ENCODE measurements at regions not wholly inside any gene's neighbourhood (a gene's known extent, or its start where the extent isn't known, plus 50 kb on each side); places are given as distances from the start of the nearest gene placed in this dataset.

DNA sequence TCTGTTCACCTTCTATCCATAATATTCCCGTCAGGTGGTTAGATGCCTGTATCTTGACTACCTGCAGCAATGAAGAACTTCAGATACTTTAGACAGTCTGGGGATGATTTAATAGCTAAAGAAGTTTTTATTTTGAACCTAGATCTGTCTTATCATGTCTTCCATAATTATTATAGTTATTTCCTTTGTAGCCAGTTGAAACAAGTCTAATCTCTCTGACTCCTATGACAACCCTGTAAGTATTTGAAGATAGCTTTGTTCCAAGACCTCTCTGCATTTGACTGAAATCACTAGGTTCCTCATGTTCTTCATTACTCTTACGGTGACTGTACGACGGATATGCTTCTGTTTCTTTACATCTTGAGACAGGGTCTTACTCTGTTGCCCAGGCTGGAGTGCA, 316.6 kb upstream of the BMP2 start:
- H3K4me3 ChIP-seq (ENCODE audit: control insufficient read depth, low read depth, low read length), result no peak overlapping the region
- DNase-seq (ENCODE audit: low read depth), result no peak
- no peak for TF ChIP-seq CTCF (IDR thresholded peaks at IDR 0.05; ENCODE audit: control insufficient read depth, insufficient read depth, low read depth, low read length, missing control alignments)

DNA sequence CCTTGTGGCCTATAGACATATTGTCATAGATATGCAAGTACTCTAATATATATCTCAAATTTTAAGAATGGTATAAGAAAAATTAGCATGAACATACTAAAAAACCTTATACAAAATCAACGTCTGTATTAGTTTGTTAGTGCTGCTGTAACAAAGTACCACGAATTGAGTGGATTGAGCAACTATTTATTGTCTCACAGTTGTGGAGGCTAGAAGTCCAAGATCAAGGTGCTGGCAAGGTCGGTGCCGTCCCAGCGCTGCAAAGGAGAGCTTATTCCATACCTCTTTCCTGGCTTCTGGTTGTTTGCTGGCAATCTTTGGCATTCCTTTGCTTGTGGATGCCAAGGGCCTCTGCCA, 317.6 kb upstream of the FERMT1 start:
- no peak overlapping the region for H3K4me3 ChIP-seq (ENCODE audit: control insufficient read depth, low read depth, low read length)
- TF ChIP-seq CTCF (IDR thresholded peaks at IDR 0.05; ENCODE audit: control insufficient read depth, insufficient read depth, low read depth, low read length, missing control alignments), result no peak
- no peak for DNase-seq (ENCODE audit: low read depth)

- no peak for TF ChIP-seq CTCF (IDR thresholded peaks at IDR 0.05; ENCODE audit: control insufficient read depth, insufficient read depth, low read depth, low read length, missing control alignments)
- H3K4me3 ChIP-seq (ENCODE audit: control insufficient read depth, low read depth, low read length), result no peak overlapping the region
- no peak for DNase-seq (ENCODE audit: low read depth)
Observed at GRCh38 chr20:6439737-6440442, 317.1 kb upstream of the FERMT1 start.

- H3K4me3 ChIP-seq (ENCODE audit: control insufficient read depth, low read depth, low read length), result no peak overlapping the region
- TF ChIP-seq CTCF (IDR thresholded peaks at IDR 0.05; ENCODE audit: control insufficient read depth, insufficient read depth, low read depth, low read length, missing control alignments), result no peak
- no peak for DNase-seq (ENCODE audit: low read depth)
Observed at GRCh38 chr20:6434131-6434530, 311.3 kb upstream of the FERMT1 start.

- no peak for TF ChIP-seq CTCF (IDR thresholded peaks at IDR 0.05; ENCODE audit: control insufficient read depth, insufficient read depth, low read depth, low read length, missing control alignments)
- no peak for DNase-seq (ENCODE audit: low read depth)
- no peak overlapping the region for H3K4me3 ChIP-seq (ENCODE audit: control insufficient read depth, low read depth, low read length)
Observed at GRCh38 chr20:6430381-6430780, 307.6 kb upstream of the FERMT1 start.

DNA sequence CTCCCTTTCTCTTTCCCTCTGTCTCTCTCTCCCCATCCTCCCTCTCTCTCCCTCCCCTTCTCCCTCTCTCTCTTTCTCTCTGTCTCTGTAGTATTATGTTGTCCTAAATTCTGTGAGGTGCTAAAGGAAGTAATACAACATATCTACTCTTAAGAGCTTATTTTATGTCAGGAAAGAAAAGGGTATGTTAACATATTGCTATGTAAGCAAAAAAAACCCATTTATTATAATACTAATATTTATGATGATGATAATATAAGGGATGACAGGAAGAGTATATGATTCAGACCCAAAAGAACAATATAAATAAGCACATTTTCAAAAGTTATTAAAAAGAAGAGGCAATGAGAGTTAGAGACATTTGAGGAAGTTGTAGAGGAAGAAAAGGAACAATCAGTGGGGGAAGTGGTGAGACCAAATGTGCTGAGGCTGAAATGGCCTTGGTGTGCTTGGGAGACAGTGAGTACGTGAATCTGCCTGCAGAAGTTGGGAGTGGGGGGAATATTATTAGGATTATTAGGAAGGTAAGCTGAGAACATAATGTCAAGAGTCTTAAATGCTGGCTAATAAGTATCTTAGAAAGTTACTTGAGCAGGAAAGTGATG, 303.6 kb upstream of the FERMT1 start:
- no peak overlapping the region for H3K4me3 ChIP-seq (ENCODE audit: control insufficient read depth, low read depth, low read length)
- no peak for TF ChIP-seq CTCF (IDR thresholded peaks at IDR 0.05; ENCODE audit: control insufficient read depth, insufficient read depth, low read depth, low read length, missing control alignments)
- no peak for DNase-seq (ENCODE audit: low read depth)

All from AG09309 (cell line).